SH-SY5Y (cell line): ENCODE measurements at regions not wholly inside any gene's neighbourhood (a gene's known extent, or its start where the extent isn't known, plus 50 kb on each side); places are given as distances from the start of the nearest gene placed in this dataset.

ENCODE experiments used
- GATA2 ChIP-seq: IDR thresholded peaks from 2 replicates; pipeline ENCODE4 v1.6.1; 2011; ENCODE audit warnings: mild to moderate bottlenecking, low read depth, low read length
- GATA3 ChIP-seq: IDR thresholded peaks from 2 replicates; pipeline ENCODE4 v1.6.1; 2011; ENCODE audit warnings: low read depth, mild to moderate bottlenecking, low read length, moderate library complexity

- no peak for TF ChIP-seq GATA2
- no peak for TF ChIP-seq GATA3
These were observed 152.1 kb upstream of the GHITM start for GRCh38 chr10:83987216-83987615.
